Gastrocnemius medialis (tissue), 4 donors: ENCODE measurements at regions not wholly inside any gene's neighbourhood (a gene's known extent, or its start where the extent isn't known, plus 50 kb on each side); places are given as distances from the start of the nearest gene placed in this dataset.

Experiments
- CTCF ChIP-seq, 5 experiments: fragments of 450-650 bp in 3 of 5; fragments of 200-600 bp in 2 of 5; sonication (generic) in 2 of 5; IDR thresholded peaks in 4 of 5; conservative IDR thresholded peaks in 1 of 5; 1 replicate in 4 of 5; 2 replicates in 1 of 5; pipeline ENCODE4 v1.5.1; 2016 to 2019; ENCODE audit warnings: antibody characterized with exemption in 5 of 5, mild to moderate bottlenecking in 3 of 5, moderate library complexity in 3 of 5
- POLR2A ChIP-seq, 2 donors: fragments of 450-650 bp; IDR thresholded peaks; one replicate each; pipeline ENCODE4 v1.6.1; 2017; ENCODE audit warnings: antibody characterized with exemption in 2 of 2, mild to moderate bottlenecking in 2 of 2, moderate library complexity in 2 of 2

- no peak for TF ChIP-seq POLR2A (IDR thresholded peaks at IDR 0.05)
- TF ChIP-seq CTCF (IDR thresholded peaks at IDR 0.05 in 4 of 5, conservative IDR thresholded peaks at IDR 0.05 in 1 of 5) = no peak
Measured at GRCh38 chr6:135703007-135703406, 148.5 kb upstream of the PDE7B start.
